B cell (primary cell): ENCODE measurements at regions not wholly inside any gene's neighbourhood (a gene's known extent, or its start where the extent isn't known, plus 50 kb on each side); places are given as distances from the start of the nearest gene placed in this dataset.

Experiments
- ATAC-seq: fragments of 200-7000 bp; cut with Tn5 transposase; one replicate; pipeline ENCODE4 v1.10.0; 2021; ENCODE audit warnings: low read depth, mild to moderate bottlenecking, moderate number of reproducible peaks, moderate library complexity
- CTCF ChIA-PET: fragments of 350-600 bp; sonication (Branson Sonifier 250); formaldehyde crosslinking; loops from one replicate; lab custom pipeline; 2021; ENCODE audit warnings: antibody characterized with exemption, inconsistent platforms; lab: Charles Lee
- POLR2A ChIA-PET: fragments of 350-600 bp; sonication (Branson Sonifier 250); formaldehyde crosslinking; loops from one replicate; lab custom pipeline; 2021; ENCODE audit warnings: antibody characterized with exemption; lab: Charles Lee
- DNase-seq: peaks from one replicate; pipeline ENCODE4 v3.0.0; 2013
- H2AFZ ChIP-seq: 2 replicates; pipeline ENCODE4 v1.6.1; 2012; ENCODE audit warnings: mild to moderate bottlenecking, low read depth, low read length; ENCODE audit not compliant: insufficient read depth, poor library complexity, severe bottlenecking
- H3K27ac ChIP-seq, 2 donors: 1 replicate in 1 of 2; 2 replicates in 1 of 2; pipeline ENCODE4 v1.5.1; 2012 to 2013; ENCODE audit warnings: low read length in 2 of 2, mild to moderate bottlenecking in 2 of 2, moderate library complexity in 1 of 2
- H3K27me3 ChIP-seq, 4 experiments: fragments of 200-600 bp in 1 of 4; sonication (generic) in 1 of 4; replicated peaks in 1 of 4; 1 replicate in 2 of 4; 2 replicates in 2 of 4; pipeline versions ENCODE4 v1.6.1 to v1.7.0; 2013 to 2016; ENCODE audit warnings: low read length in 3 of 4, mild to moderate bottlenecking in 2 of 4, mixed read lengths in 1 of 4, moderate library complexity in 1 of 4; ENCODE audit not compliant: insufficient read depth in 4 of 4, control insufficient read depth in 3 of 4; ENCODE audit errors: control extremely low read depth in 1 of 4
- H3K36me3 ChIP-seq, 2 experiments: replicated peaks in 1 of 2; 1 replicate in 1 of 2; 2 replicates in 1 of 2; pipeline versions ENCODE4 v1.6.1 to v1.7.1; 2013; ENCODE audit warnings: low read length in 1 of 2; ENCODE audit not compliant: insufficient read depth in 2 of 2, control insufficient read depth in 1 of 2; ENCODE audit errors: control extremely low read depth in 1 of 2, extremely low read depth in 1 of 2
- H3K4me1 ChIP-seq, 2 donors: fragments of 200-600 bp in 1 of 2; sonication (generic) in 1 of 2; 1 replicate in 1 of 2; 2 replicates in 1 of 2; pipeline versions ENCODE4 v1.5.1 to v1.6.1; 2013 to 2017; ENCODE audit warnings: low read length in 2 of 2; ENCODE audit not compliant: control insufficient read depth in 2 of 2, insufficient read depth in 2 of 2
- H3K4me2 ChIP-seq: replicated peaks from 2 replicates; pipeline ENCODE3; 2012; ENCODE audit warnings: mild to moderate bottlenecking, low read depth, low read length; ENCODE audit not compliant: poor library complexity, severe bottlenecking
- H3K4me3 ChIP-seq, 5 experiments: fragments of 200-600 bp in 1 of 5; sonication (generic) in 1 of 5; 1 replicate in 3 of 5; 2 replicates in 2 of 5; pipeline versions ENCODE4 v1.5.1 to v1.7.0; 2011 to 2016; ENCODE audit warnings: low read length in 4 of 5, mild to moderate bottlenecking in 4 of 5, low read depth in 2 of 5, control low read depth in 1 of 5, moderate library complexity in 1 of 5; ENCODE audit not compliant: insufficient read depth in 1 of 5; ENCODE audit errors: control extremely low read depth in 1 of 5, extremely low read depth in 1 of 5
- H3K79me2 ChIP-seq: fragments of 200-600 bp; sonication (generic); one replicate; pipeline ENCODE4 v1.6.0; 2016; ENCODE audit warnings: low read length; ENCODE audit not compliant: control insufficient read depth, insufficient read depth
- H3K9ac ChIP-seq: fragments of 200-600 bp; sonication (generic); 2 replicates; pipeline ENCODE4 v1.6.1; 2017; ENCODE audit warnings: mild to moderate bottlenecking, low read length, moderate library complexity
- H3K9me3 ChIP-seq, 3 donors: one replicate each; pipeline versions ENCODE4 v1.6.1 to v1.7.1; 2013; ENCODE audit warnings: low read length in 2 of 3; ENCODE audit not compliant: control insufficient read depth in 2 of 3, insufficient read depth in 1 of 3; ENCODE audit errors: control extremely low read depth in 1 of 3
- H4K20me1 ChIP-seq: 2 replicates; pipeline ENCODE4 v1.6.0; 2012; ENCODE audit warnings: mild to moderate bottlenecking, low read length; ENCODE audit not compliant: insufficient read depth, control insufficient read depth, poor library complexity, severe bottlenecking
- H3K27ac Mint-ChIP-seq: one replicate; pipeline ENCODE4 v1.8.0; 2021; ENCODE audit warnings: mixed read lengths
- H3K27me3 Mint-ChIP-seq: one replicate; pipeline ENCODE4 v1.8.0; 2021; ENCODE audit warnings: mixed read lengths
- H3K4me1 Mint-ChIP-seq: one replicate; pipeline ENCODE4 v1.8.0; 2021; ENCODE audit warnings: mixed read lengths
- H3K4me3 Mint-ChIP-seq: one replicate; pipeline ENCODE4 v1.8.0; 2021; ENCODE audit warnings: mixed read lengths
- H3K9me3 Mint-ChIP-seq: one replicate; pipeline ENCODE4 v1.8.0; 2022; ENCODE audit warnings: mixed read lengths; ENCODE audit not compliant: insufficient read depth
- EZH2 ChIP-seq: IDR thresholded peaks from 2 replicates; pipeline ENCODE4 v1.6.1; 2012; ENCODE audit warnings: borderline replicate concordance, low read depth, mild to moderate bottlenecking, moderate library complexity, low read length; ENCODE audit not compliant: insufficient read depth, poor library complexity, severe bottlenecking
- WGBS: methylation state at CpG from one replicate; pipeline ENCODE4 v1.1.5; 2013; ENCODE audit warnings: missing lambda C conversion rate; ENCODE audit not compliant: insufficient coverage; 5-methylcytosine and 5-hydroxymethylcytosine counted together
- intact Hi-C: fragments of 100-400 bp; cut with micrococcal nuclease; formaldehyde crosslinking; loops from one replicate; pipeline ENCODE4 v1.10.0; 2022
- TF ChIP-seq, protein P1 (sequence below): fragments of 200-600 bp; IDR thresholded peaks from one replicate; pipeline ENCODE4 v1.8.0; 2022; ENCODE audit warnings: antibody characterized with exemption, mild to moderate bottlenecking

DNA sequence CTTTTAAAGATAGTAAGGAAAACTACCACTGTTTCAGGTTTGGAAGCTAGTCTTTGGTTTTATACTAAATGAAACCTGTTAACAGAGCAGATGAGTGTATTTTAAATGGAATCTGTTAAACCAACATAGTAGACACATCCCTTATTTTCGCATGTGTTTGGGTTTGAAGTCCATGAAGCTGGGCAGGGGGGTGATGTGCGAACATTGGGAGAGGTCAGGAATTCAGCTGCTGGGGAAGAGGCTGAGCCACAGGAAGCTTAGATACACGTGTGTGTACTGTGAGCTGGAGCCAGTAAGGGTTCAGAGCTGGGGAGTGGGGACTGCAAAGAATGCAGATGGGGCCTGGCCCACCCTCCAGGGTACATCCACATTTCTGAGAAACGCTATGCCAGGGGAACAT, 176.9 kb downstream of the VAPA start:
- Histone ChIP-seq H3K36me3 (no peaks in the 10 kb centered on the region), H3K27ac (no peak overlapping the region), H3K79me2 (no peaks in the 10 kb centered on the region), H3K4me1 (no peaks in the 10 kb centered on the region), H4K20me1 (no peaks in the 10 kb centered on the region), H3K9ac (no peak overlapping the region), H2AFZ (no peak overlapping the region), H3K9me3 (no peaks in the 10 kb centered on the region), H3K4me3 (no peak overlapping the region), H3K27me3 (no peaks in the 10 kb centered on the region), H3K4me2 (no peak overlapping the region)
- DNase-seq: no peak
- ATAC-seq: no peak
- TF ChIP-seq, protein P1, sequence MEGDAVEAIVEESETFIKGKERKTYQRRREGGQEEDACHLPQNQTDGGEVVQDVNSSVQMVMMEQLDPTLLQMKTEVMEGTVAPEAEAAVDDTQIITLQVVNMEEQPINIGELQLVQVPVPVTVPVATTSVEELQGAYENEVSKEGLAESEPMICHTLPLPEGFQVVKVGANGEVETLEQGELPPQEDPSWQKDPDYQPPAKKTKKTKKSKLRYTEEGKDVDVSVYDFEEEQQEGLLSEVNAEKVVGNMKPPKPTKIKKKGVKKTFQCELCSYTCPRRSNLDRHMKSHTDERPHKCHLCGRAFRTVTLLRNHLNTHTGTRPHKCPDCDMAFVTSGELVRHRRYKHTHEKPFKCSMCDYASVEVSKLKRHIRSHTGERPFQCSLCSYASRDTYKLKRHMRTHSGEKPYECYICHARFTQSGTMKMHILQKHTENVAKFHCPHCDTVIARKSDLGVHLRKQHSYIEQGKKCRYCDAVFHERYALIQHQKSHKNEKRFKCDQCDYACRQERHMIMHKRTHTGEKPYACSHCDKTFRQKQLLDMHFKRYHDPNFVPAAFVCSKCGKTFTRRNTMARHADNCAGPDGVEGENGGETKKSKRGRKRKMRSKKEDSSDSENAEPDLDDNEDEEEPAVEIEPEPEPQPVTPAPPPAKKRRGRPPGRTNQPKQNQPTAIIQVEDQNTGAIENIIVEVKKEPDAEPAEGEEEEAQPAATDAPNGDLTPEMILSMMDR: no peak
- no peak for TF ChIP-seq EZH2
- Mint-ChIP-seq H3K27ac (no peak overlapping the region), H3K4me3 (no peak overlapping the region), H3K9me3 (no peaks in the 10 kb centered on the region), H3K27me3 (no peaks in the 10 kb centered on the region), H3K4me1 (no peaks in the 10 kb centered on the region)
- 55% methylated on average over 2 of the region's 4 CpGs for WGBS
- ChIA-PET POLR2A (no interaction called here), CTCF (no interaction called here)
- intact Hi-C loops: no loop called here

DNA sequence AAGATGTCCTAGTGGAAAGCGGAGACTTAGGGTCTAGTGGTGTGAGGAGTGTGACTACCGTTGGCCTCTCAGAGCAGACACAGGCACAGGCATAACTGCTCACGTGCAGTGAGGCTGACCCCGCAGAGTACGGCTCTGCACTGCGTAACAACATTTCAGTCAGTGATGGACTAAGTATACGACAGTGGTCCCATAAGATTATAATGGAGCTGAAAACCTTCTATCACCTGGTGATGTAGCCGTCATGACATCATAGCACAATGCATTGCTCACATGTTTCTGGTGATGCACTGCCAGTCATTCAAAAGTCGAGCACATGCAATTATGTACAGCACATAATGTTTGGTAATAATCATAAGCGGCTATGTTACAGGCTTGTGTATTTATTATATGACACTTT, 179.6 kb downstream of the VAPA start:
- Histone ChIP-seq H3K4me3 (no peak overlapping the region), H3K9ac (no peak overlapping the region), H4K20me1 (no peaks in the 10 kb centered on the region), H3K27ac (no peak overlapping the region), H3K27me3 (peaks cover 0 to 6% (median 0%) of the 10 kb centered on the region in 4 experiments), H3K4me2 (no peak overlapping the region), H3K4me1 (no peaks in the 10 kb centered on the region), H2AFZ (no peak overlapping the region), H3K36me3 (no peaks in the 10 kb centered on the region), H3K79me2 (no peaks in the 10 kb centered on the region), H3K9me3 (no peaks in the 10 kb centered on the region)
- Mint-ChIP-seq H3K4me3 (no peak overlapping the region), H3K4me1 (no peaks in the 10 kb centered on the region), H3K27ac (no peak overlapping the region), H3K27me3 (peaks cover 5% of the 10 kb centered on the region), H3K9me3 (no peaks in the 10 kb centered on the region)
- no peak for TF ChIP-seq EZH2
- TF ChIP-seq, protein P1: no peak
- intact Hi-C loops: no loop called here
- POLR2A ChIA-PET: no interaction called here
- DNase-seq: no peak
- 93% methylated on average over 8 of the region's 10 CpGs for WGBS
- ATAC-seq: no peak
- CTCF ChIA-PET: interaction anchor here (0.6 to 0.7 kb wide), 2 partner anchors 206 to 395 kb away, joined by 3 read pairs; no protein-coding TSS in a partner anchor
